DMS153 treated with DMSO at 0.1 percent for 48 hours (cell line): ENCODE measurements at regions not wholly inside any gene's neighbourhood (a gene's known extent, or its start where the extent isn't known, plus 50 kb on each side); places are given as distances from the start of the nearest gene placed in this dataset.

Experiments used
- DNase-seq: peaks from one replicate; lab custom pipeline; 2025; ENCODE audit not compliant: unreplicated experiment; lab: John Stamatoyannopoulos, UW

DNA sequence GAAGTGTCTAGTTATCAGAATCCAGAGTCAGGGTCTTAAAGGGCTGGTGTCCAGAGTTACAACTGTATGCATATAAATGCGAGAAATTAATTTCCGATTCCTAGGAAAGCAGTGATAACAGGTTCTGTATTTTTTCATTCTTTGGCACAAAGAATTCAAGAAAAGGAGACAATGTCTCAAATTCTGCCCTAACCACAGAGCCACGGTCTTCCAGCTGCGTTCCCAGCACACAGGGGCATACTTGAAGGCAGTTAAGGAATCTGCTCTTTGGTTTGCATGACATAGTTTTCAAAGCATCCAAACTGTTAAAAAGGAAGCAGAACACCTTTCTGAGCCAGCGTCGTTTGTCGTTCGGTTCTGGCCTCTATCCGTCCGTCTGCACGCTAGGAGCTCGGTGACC is 416.9 kb upstream of the MKI67 start:
- no peak for DNase-seq

DNA sequence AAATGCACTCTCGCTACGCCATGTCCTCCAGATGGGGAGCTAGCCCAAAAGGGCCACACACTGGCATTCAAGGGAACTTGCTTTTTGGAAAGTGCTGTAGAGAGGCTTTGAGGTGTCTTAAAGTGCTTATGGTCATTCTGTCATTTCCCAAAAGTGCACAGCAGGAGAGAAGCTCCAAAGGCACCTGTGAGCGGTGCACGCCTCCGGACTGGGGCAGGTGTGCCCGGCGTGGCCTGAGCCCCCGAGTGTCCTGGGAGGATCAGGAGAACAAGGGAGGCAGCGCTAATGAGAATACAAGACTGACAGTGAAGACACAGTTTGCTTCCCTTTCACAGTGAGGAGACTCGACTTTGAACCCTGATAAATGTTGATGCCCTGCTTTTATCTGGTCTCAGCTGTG is 419.0 kb upstream of the MKI67 start:
- DNase-seq, result no peak

GRCh38 chr10:128546651-128547165 is 420.5 kb upstream of the MKI67 start:
- DNase-seq, result no peak

GRCh38 chr10:128549101-128549608 is 422.9 kb upstream of the MKI67 start:
- DNase-seq, result no peak

- DNase-seq, result no peak
Measured at GRCh38 chr10:128550045-128550444, 423.8 kb upstream of the MKI67 start.

GRCh38 chr10:128551475-128551874 is 425.3 kb upstream of the MKI67 start:
- no peak for DNase-seq

DNA sequence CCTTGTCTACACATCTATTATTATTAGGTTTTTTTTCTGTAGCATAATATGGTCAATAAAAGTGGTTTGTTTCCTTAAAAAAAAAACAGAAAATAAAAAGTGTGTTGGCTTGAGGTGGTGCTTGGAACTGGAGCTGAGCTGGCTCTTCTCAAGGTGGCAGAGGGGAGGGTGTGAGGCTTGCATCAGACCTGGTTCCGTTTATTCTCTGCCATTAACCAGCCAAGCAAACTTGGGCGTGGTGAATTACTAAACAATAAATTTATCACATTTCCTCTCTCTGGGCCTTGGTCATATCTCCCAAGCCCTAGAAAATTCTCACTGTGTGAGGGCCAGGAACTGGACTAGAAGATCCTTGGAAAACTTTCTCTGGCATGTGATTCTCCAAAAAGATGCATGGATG is 427.5 kb upstream of the MKI67 start:
- DNase-seq, result no peak

GRCh38 chr10:128556182-128557110 is 430.2 kb upstream of the MKI67 start:
- DNase-seq, result no peak

- no peak for DNase-seq
Measured at GRCh38 chr10:128557149-128557710, 431.0 kb upstream of the MKI67 start.

GRCh38 chr10:128560406-128560805 is 434.2 kb upstream of the MKI67 start:
- no peak for DNase-seq

DNA sequence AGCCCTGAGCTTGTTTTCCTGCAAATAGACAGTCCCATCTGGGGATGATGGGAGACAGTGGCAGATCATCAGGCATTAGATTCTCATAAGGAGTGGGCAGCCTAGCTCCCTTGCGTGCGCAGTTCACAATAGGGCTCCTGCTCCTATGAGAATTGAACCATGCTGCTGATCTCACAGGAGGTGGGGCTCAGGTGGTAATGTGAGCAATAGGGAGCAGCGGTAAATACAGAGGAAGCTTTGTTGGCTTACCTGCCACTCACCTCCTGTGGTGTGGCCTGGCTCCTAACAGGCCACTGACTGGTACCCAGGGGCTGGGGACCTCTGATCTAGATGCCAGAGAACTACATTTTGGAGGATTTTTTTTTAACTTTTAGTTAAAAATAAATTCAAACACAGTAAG is 434.8 kb upstream of the MKI67 start:
- DNase-seq, result no peak

GRCh38 chr10:128563387-128563786 is 437.2 kb upstream of the MKI67 start:
- DNase-seq, result no peak

GRCh38 chr10:128563904-128564303 is 437.7 kb upstream of the MKI67 start:
- no peak for DNase-seq

GRCh38 chr10:128566361-128566968 is 440.2 kb upstream of the MKI67 start:
- no peak for DNase-seq

DNA sequence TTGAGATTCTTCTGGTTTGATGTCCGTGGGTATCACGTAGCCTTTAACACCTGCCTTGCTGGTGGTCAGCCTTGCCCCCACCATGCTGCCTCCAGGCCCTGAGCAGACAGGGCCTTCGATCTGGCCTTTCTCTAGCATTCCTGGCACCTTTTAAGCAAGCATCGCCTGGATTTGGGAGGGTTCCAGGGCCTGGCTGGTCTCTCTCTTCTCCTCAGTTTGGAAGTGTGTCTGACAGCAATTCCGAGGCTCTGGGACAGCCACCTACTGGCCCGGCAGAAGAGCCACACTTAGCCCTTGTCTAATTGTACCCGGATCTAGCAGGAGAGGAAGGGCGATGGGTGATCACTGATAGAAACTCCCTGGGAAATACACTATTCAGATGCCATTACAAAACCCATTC is 441.3 kb upstream of the MKI67 start:
- no peak for DNase-seq

DNA sequence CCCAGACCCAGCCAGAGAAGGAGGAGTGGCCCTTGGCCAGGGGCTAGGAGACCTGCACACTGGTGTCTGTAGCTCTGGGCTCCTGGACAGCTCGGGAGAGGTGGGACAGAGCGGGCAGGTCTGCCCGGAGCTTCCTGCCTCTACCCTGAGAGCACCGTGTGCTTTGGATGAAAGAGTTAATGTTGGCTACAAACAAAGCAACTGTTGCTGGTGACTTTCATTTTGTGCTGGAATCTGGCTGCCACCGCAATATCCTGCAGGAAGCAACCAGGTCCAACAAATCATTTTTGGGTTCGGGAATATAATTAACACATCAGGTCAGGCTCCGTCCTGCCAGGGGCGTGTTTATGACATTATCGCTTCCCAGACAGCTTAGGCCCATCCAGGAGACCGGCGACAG is 441.8 kb upstream of the MKI67 start:
- no peak for DNase-seq

GRCh38 chr10:128568491-128568890 is 442.3 kb upstream of the MKI67 start:
- no peak for DNase-seq

DNA sequence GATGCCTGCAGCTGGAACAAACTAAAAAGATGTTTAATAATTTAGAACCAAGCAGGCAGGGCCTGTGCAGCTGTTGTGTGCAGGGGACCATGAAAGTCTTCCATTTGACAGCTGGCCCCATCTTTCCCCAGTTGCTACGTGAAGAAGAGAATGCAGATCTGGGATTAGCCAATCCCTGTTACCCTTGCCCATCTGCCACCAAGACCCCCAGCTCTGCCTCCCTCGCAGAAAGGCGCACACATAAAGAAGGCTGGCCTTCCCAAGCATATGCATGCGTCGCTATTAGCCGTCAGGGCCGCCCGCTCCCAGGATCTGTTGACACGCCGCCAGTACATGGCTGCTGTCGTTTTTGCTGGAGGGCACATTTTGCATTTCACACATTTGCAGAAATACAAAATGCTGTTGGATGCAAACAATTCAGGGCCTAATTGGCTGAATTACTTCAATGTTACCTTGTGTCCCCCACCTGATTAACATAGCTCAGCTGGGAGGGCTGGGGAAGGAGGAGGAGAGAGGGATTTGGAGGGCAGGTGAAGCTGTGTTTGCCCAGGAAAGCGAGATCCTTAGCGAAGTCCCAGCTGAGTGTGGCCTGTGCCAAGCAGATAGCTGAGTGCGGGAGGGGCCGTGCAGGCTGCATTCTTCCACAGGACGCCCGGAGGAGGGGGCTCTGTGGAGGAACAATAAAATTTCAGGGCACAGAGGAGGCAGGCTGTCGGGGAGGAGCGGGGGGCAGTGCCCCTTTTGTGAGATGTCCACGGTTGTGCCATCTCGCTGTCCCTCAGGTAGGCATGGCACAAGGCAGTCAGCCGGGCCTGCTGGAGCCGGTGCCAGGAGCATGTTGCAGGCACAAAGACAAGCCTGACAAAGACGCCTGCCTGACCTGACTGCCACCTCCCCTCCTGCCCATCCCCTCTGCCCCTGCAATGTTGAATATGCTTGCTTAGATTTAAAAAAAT is 443.0 kb upstream of the MKI67 start:
- DNase-seq, result no peak

DNA sequence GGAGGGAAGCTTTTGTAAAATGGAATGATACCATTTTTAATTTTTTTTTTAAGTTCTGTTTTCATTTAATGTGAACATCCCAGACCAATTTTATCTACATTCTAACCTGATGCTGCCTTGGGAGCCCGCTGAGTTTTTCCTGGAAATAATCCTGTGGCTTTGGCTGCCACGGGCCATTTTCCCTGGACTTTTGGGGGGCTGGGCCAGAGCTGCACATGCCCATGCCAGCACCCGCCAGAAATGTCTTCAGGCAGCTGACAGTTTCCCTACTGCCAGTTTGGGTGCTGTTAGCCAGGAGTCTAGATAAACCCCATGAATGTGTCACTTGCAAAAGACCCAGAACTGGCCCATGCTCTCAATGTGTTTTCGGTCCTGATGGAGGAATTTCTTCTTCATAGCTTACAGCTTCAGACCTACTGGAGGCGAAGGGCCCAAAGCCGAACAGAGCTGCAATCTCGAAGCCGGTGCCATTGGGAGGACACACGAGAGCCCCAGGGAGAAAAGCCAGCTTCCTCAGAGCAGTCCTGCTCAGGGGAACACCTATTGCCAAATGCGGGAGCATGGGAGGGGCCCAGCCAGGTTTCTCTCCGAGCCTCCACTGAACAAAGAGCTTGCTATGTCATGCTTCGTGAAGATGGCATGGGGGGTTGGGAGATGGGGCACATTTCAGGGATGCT is 444.2 kb upstream of the MKI67 start:
- DNase-seq, result no peak

DNA sequence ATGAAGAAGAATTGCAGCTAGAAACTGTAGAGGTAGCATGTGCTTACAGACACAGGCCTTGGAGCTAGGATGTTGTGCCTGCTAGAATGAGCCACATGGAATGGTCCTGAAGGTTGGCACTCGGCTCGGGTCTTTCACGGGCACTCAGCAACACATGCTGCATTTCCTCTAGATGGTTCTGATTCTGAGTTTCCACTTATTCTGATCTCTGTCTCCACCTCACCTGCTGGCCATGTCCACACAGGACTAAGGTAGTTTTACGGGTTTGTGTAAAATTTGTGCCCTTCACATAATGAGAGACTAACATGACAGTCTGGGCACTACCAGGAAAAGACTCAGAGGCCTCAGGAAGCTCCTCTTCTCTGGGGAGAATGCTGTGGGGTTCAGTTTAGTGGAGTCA is 444.8 kb upstream of the MKI67 start:
- DNase-seq, result no peak
